ENCODE measurements at regions not wholly inside any gene's neighbourhood (a gene's known extent, or its start where the extent isn't known, plus 50 kb on each side); places are given as distances from the start of the nearest gene placed in this dataset.

- no peak for TF ChIP-seq CTCF (IDR thresholded peaks at IDR 0.05; ENCODE audit: insufficient read depth, low read depth, low read length)
- no peak for DNase-seq (ENCODE audit: low read depth)
- H3K4me3 ChIP-seq (ENCODE audit: low read depth, low read length): no peak overlapping the region
These were observed 445.0 kb downstream of the CDH26 start for GRCh38 chr20:60403105-60403741.

GRCh38 chr20:60407011-60407771 lies 449.0 kb downstream of the CDH26 start:
- DNase-seq (ENCODE audit: low read depth): no peak
- H3K4me3 ChIP-seq (ENCODE audit: low read depth, low read length): no peak overlapping the region

GRCh38 chr20:60407938-60408337 lies 449.7 kb downstream of the CDH26 start:
- no peak for TF ChIP-seq CTCF (IDR thresholded peaks at IDR 0.05; ENCODE audit: insufficient read depth, low read depth, low read length)
- DNase-seq (ENCODE audit: low read depth): no peak
- no peak overlapping the region for H3K4me3 ChIP-seq (ENCODE audit: low read depth, low read length)

More at GRCh38 chr20:60407011-60407771, 449.0 kb downstream of the CDH26 start:
- TF ChIP-seq CTCF (IDR thresholded peaks at IDR 0.05; ENCODE audit: insufficient read depth, low read depth, low read length): no peak

- no peak overlapping the region for H3K4me3 ChIP-seq (ENCODE audit: low read depth, low read length)
- TF ChIP-seq CTCF (IDR thresholded peaks at IDR 0.05; ENCODE audit: insufficient read depth, low read depth, low read length): no peak
These were observed 450.2 kb downstream of the CDH26 start for GRCh38 chr20:60408435-60408834.

GRCh38 chr20:60410618-60411264 lies 452.5 kb downstream of the CDH26 start:
- no peak overlapping the region for H3K4me3 ChIP-seq (ENCODE audit: low read depth, low read length)
- TF ChIP-seq CTCF (IDR thresholded peaks at IDR 0.05; ENCODE audit: insufficient read depth, low read depth, low read length): no peak

More at GRCh38 chr20:60408435-60408834, 450.2 kb downstream of the CDH26 start:
- no peak for DNase-seq (ENCODE audit: low read depth)

GRCh38 chr20:60411813-60412212 lies 453.6 kb downstream of the CDH26 start:
- DNase-seq (ENCODE audit: low read depth): no peak
- TF ChIP-seq CTCF (IDR thresholded peaks at IDR 0.05; ENCODE audit: insufficient read depth, low read depth, low read length): no peak
- H3K4me3 ChIP-seq (ENCODE audit: low read depth, low read length): no peak overlapping the region

More at GRCh38 chr20:60410618-60411264, 452.5 kb downstream of the CDH26 start:
- DNase-seq (ENCODE audit: low read depth): no peak
